Stimulated activated CD8-positive, alpha-beta memory T cell treated with anti-CD3 and anti-CD28 coated beads, Interleukin-15, amount 100 ng/mL, for 24 hours (primary cell): ENCODE measurements at regions not wholly inside any gene's neighbourhood (a gene's known extent, or its start where the extent isn't known, plus 50 kb on each side); places are given as distances from the start of the nearest gene placed in this dataset.

Source experiments
- DNase-seq: peaks from one replicate; pipeline ENCODE4 v3.0.0-alpha.2; 2020; ENCODE audit warnings: low read depth

DNA sequence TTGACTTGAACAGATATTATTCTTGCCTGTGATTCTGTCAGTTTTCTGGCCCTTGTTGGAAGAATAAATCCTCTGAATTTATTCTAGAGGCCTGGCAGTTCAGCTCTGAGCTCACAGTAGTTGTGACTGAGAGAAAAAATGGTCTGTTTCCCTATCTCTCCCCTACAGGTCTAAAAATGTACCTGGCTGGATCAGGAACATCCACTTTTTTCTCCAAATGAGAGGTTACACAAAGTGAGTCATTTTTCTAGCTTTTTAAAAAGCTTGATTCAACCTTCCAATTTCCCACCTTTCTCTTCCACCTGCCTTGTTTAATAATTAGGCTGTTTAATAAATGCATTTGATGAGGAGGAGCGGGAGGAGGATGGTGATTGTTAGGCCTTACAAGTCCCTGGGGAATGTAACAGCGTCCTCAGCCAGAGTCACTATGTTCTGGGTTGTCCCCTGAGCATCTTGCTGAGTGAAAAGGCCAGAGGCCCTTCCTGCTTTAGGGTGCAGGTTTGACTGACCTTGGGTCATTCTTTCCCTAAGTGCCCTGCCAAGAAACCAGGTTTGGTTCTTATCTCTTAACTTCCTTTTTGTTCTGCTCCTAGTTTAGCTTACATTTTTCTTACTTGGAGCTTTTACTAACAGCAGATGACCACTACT is 91.7 kb upstream of the FUT8 start:
- no peak for DNase-seq

DNA sequence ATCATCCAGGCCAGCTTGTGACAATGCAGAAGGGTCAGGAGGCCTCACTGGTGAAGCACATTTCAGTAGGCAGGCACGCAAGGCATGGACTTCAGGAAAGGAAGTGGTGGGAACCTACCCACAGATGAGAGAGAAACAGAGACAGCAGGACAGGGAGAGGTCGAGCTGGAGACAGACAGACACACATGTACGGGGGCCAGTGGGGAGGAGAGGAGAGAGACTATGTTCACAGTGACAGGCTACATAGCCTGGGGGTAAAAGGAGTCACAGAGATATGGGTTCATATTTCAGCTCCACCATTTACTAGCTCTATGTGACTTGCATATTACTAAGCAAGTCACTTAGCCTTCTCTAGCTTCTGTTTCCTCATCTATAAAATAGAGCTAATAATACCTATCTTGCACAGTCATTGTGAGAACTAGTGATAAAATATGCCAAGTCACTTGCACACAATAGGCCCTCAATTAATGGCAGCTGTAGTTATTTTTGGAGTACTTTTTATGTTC is 91.1 kb upstream of the FUT8 start:
- DNase-seq, result no peak

DNA sequence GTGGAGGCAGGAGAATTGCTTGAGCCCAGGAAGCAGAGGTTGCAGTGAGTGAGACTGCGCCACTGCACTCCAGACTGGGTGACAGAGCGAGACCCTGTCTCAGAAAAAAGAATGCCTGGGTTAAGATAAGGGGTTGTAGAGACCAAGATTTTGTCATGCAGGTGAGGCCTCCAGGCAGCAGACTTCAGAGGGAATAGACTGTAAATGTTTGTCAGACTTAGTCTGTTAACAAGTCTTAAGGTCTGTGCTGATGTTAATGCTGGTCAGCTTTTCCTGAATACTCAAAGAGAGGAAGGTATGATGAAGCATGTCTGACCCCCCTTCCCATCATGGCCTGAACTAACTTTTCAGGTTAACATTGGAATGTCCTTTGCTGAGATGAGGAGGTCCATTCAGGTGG is 83.0 kb upstream of the FUT8 start:
- no peak for DNase-seq

DNA sequence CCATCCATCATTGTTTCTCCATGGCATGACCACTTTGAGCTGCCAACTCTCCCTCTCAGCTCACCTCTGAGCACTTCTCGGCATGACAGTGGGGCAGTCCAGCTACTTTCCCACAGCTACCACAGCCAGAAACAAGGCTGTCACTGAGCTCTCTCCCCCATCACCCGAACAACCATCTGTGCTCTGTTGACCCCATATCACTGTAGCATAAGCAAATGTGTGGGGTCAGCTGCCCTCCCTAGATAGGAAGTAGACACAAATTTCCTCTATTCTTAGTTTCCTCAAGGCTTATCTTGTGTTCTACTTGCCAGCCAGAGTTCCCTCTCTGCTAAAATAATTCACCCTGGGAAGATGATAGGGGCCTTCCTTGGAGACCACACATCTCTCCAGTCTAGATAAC is 82.6 kb upstream of the FUT8 start:
- DNase-seq, result no peak

DNA sequence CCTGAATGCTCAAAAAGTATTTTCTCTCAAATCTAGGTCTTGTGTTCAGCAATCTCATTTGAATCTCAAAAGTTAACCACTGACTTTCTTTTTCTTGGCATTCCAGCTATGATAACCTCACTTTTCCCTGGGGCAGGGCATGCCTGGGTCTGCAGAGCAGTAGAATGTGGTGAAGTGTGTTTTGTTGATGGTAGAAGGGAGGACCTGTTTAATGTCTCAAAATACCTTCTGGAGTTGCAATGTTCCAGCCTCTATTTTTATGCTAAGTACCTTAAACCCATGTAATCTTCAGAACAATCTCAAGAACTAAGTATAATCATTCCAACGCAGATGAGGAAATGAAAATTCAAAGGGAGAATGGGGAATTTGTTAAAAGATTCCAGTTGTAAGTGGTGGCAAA is 82.1 kb upstream of the FUT8 start:
- DNase-seq, result no peak

DNA sequence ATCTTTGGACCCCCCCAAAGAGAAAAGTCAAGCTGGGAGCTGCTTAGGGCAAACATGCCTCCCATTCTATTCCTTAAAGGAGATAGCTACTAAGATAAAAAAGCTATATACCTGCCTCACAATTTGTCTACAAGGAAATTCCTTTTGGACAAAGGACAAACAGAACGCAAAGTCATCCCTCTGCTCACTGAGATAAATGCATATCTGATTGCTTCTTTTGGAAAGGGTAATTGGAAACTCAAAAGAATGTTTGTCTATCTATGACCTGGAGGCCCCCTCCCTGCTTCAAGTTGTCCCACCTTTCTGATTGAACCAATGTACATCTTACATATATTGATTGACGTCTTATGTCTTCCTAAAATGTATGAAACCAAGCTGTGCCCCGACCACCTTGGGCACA is 80.9 kb upstream of the FUT8 start:
- DNase-seq, result no peak

DNA sequence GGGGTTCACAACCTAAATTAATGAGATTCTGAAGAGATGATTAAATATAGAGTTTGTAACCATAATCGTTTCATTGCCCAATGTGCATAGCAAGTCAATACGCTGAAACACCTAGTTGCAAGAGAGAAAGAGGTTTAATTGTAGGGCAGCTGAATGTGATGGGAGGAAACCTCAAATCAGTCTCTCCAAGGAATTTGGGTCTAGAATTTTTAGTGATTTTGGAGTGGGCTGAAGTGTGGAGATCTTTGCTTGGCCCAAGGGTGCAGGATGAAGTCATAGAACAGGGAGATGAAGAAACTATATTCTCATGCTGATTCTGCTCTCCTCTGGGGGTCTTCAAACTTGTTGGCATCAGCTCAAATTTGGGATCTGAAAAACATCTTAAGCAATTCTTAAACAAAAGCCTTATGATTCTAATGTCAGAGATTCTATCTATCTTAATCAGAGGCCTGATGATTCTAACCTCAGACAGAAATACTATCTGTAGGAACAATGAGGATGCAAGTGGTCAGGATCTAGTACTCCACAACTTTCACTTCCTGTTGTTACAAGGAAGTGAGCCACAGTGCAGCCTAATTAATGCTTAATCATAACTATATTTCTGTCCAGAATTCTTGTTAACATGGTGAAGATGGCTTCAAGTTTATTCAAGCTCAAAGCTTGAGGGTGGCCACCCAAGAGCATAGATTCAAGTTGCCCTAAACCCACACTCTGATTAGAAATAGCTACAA is 80.2 kb upstream of the FUT8 start:
- no peak for DNase-seq

DNA sequence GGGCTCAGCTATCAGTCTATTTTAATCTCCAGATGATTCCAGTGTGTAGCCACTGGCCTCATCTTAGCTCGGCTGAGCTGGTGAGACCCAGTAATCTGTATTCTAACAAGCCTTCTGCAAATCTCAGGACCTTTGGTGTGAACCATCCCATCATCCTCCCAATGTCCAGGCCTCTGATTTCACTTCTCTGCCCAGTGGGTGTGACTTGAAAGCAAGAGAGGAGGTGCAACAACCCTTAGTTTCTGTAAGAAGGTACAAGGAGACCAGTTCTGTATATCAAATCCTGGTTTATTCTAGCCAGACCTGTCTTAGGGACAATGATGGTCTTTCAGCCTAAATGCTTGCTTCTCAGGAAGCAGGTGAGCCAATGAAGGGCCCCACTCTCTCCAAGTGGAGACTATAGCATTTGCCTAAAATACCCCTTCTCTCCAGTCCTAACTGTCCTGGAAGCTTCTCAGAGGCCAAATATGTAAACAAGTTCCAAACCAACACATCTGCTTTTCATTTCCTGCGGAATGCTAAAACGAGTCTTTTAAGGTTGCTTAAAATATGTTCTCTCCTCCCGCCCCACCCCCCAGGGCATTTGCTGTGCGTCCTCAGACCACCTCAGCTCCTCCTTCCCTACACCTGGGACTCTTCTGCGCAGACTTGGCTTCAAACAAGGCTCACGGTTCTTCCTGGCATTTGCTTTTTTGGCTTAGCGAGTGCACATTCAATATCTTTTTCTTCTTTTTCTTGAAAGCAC is 78.4 kb upstream of the FUT8 start:
- no peak for DNase-seq

DNA sequence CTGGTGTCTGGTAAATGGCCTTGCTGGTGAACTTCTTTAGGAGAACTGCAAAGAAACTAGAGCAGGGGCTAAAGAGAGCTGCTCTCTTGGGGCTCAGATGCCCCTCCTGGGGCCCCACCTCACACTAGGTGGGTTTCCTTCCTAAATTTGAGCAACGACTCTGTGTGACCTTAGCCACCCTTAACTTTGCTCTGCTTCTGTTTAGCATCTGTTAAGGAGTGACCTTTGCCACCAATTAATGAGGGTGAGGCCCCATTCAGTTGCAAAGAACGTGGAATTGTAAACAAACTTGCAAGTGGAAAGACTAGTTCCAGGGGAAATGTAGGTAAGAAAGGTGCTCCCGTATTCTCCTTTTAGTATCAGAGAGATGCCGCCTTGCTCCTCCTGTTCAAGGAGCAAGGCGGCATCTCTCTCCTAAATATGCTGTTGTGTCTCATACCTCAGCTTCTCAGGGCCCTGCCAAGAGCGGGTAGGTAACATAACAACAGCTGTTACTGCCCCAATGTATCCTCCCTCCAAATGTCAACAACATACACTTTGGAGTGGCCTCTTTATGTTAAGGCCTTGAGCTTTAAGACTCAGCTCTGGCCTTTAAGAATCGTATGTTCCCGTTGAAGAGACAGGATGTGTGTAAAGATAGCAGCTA is 77.6 kb upstream of the FUT8 start:
- DNase-seq, result no peak

DNA sequence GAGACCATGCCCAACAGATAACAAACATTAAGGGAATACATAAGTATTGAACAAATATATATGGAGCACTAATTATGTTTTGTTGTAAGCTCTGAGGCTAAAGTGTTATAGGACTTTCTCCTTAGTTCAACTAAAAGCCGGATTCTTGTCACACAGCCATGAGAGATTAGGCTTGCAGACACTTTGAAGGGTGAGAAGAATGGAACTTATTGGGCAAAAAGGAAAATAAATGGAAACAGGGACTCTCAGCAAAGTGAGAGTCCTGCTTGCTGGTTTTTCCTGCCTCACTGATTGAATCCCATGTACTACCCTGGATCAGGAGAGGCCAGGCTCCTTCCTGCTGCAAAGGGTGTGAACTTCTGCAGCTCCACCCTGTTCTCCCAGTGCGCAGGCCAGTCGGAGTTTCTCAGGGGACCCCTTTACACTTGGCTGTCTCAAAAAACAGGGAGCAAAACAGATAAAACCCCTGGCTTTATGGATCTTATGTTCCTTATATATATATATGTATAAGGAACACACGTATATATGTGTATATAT is 77.1 kb upstream of the FUT8 start:
- no peak for DNase-seq

DNA sequence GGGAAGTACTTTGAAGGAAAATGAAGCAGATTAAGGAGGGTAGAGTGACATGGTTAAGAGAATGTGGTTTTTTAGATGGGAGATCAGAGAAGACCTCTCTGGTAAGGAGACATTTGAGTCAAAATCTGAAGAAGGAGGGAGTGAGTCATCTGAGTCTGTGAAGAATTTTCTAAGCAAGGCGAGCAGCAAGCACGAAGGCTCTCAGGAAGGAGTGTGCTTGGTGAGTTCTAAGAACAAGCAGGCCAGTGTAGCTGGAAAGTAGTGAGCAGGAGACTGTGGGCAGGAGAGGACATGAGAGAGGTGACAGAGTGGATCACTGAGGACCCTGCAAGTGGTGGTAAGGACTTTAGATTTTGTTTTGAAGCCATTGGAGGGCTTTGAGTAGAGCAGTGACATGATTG is 76.3 kb upstream of the FUT8 start:
- no peak for DNase-seq

DNA sequence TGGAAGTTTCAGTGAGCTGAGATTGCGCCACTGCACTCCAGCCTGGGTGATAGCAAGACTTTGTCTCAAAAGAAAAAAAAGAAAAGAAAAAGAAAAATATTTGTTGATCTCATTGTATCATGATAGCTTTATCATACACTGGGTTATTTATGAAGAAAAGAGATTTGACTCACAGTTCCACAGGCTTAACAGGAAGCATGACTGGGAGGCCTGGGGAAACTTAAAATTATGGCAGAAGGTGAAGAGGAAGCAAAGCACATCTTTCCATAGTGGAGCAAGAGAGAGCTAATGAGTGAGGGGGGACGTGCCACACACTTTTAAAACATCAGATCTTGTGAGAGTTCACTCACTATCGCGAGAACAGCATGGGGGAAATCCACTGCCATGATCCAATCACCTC is 72.7 kb upstream of the FUT8 start:
- DNase-seq, result no peak

DNA sequence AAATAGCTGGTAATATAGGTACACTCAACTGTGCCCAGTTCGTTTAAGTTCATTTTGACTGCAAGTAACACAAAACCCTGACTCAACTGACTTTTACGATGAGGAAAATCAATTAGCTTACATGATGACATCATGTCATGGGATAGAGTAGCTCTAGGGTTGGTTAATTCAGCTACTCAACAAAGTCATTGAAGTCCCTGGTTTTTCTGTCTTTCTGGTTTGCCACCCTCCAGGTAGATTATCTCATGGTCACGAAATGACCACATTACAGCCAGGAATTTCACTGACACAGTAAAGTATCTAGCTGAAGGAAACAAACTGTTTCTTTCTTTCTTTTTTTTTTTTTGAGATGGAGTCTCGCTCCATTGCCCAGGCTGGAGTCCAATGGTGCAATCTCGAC is 68.5 kb upstream of the FUT8 start:
- no peak for DNase-seq

DNA sequence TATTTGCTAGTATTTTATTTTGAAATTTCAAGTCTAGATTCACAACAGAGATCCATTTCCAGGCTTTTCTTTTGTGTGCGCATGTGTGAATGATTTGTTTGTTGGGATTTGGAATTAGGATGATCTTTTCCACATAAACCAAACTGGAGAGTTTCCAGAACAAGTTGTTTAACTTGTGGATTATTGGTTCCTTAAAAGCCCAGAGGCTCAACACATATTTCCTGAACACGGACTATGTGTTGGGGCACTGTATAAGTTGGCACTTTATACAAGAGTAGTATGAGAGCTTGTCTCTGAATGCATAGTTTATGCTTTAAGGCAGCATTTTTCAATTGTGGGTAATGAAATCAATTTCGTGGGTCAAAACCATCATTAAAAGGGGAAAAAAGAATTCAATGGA is 67.3 kb upstream of the FUT8 start:
- DNase-seq, result no peak

DNA sequence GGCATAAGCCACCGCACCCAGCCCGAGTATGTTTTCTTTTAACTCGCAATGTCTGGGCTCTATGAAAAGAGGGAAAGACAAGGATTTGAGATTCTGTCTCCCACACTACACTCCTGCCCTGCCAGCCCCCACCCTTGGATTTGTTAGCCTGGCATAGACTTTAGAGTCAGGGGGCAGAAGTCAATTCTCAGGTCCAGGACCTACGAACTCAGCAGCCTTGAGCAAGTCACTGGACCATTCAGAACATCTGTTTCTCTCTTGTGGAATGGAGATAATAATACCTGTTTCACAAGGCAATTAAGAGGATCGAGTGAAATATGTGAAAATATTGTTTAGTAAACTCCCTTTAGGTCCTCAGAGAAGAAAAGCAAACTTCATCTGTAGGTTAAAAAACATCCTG is 66.1 kb upstream of the FUT8 start:
- DNase-seq, result no peak

DNA sequence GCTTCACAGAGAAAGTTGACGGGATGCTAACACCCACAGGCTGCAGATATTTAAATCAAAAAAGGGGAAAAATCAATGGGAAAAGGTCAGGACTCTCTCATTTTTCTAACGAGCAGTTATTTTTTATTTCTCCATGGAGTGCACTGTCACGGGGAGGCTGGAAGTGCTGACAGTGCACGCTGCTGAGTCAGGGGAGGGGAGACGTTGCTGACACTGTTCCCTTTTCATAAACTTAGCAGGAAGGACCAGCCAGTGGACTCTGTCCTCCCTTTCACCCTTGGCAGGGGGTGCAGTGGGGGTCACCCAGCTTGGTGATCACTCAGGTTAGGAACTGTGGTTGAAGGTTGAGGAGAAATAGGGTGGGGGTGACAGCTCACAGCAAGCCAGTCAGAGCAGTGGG is 65.6 kb upstream of the FUT8 start:
- no peak for DNase-seq

DNA sequence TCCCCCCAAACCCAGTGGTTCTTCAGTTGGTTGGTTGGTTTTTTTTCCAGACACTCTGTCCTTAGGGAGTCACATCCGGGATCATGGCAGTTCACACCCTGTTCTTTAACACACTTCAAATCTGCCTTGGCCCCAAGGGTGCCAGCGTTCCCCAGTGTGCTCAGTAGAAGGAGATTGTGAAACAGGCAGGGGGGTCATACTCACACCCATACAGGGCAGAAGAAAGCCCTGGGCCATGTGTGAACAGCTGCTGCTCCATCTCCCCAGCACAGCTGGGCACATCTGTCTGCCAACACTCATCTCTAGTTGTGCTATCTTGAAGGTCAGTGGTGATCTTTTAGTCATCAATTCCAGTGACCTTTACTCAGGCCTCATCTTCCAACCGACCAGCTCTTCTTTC is 64.4 kb upstream of the FUT8 start:
- no peak for DNase-seq

DNA sequence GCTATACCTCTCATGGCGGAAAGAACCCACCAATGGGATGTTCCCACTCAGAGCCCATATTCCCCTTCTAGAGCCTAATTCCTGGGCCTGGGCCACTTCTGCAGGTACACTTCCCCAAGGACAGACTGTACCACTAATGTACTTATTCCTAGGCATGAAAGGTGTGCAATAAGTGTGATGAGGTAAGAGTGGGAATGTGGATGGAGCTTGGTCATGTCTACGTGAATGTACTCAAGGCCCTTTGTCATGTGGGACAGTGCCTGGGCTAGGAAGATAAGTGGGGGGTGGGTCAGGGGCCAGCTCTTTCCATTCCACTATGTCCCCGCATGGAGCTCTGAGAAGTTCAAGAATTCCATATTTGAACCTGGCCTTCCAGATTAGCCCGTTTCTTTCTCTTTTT is 63.4 kb upstream of the FUT8 start:
- DNase-seq, result no peak

DNA sequence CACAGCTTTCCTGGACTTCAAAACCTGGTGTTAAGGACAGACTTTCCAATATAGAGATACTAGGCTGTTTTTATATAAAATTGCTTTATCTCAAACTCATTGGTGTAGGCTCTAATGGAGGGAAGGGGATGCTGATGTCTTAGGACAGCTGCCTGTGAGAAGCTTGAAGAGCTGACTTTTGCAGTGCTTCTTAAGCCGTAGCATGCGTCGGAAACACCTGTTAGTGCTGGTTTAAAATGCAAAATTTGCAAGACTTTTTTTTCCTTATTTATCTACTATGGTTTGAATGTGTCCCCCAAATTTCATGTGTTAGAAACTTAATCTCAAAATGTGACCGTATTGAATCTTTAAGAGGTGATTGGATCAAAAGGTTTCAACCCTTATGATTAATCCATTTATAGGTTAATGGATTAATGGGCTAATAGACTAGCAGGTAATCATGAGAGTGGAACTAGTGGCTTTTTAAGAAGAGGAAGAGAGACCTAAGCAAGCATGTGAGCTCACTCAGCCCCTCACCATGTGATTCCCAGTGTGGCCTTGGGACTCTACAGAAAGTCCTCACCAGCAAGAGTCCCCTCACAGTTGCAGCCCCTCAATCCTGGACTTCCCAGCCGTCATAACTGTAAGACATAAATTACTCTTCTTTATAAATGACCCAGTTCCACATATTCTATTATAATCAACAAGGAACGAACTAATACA is 60.9 kb upstream of the FUT8 start:
- no peak for DNase-seq

DNA sequence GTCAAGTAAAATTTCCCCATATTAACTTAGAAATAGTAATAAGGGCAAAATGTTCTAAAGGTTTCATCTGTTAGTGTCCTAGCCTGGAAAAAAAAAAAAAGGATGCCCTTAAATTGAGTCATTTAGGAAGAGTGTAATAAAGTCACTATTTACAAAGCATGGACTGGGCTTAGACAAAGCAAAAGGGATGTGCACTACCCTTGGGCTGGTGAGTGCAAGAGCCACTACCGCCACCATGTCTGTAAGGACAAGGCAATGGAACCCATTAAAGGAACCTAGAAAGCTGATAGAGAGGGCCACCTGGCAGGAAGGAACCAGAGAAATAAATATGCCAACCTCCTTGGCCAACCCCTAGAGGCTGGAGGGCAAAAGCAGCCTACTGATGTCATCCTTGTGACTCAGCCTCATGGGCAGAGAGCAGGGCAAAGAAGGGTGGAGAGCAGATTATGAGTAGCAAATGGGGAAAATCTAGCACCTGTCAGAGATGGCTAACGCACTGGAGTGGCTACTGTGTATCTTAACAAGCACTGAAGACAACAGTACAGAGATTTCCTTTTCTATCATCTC is 59.5 kb upstream of the FUT8 start:
- DNase-seq, result no peak

DNA sequence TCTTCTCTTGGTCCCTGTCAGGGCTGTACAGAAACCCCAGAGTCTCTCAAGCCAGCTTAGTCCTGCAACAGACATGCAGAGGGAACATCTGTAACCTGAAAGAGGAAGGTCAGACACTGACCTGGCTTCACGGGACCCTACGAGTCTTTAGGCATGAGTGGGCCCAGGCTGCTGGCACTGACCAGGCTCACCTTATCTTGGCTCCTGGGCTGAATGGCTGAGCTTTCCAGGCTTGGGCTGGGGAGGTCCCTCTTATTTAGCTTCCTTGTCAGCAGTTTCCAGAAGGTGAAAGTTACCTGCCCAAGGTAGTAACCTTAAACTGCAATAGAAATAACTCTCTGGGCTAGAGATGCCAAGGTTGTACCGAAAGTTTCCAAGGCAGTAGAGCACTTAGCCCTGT is 58.4 kb upstream of the FUT8 start:
- no peak for DNase-seq

DNA sequence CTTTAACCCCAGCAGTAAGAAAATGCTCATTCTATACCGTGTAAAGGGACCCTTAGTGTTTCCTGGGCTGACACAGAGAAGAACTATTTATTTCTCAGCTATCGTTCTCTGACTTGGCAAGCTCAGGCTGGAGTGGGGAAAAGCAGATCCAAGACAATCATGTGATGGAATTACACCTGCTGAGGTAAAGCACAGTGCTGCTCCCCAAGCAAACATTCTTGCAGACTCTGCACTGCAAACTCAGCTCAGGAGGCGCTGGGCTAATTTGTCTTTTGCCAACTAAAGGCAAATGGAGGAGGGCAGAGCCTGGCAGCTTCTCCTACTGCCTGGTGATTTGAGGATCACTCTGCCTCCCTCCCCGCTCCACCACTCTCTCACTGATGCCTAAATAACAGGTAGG is 57.8 kb upstream of the FUT8 start:
- no peak for DNase-seq
